OCI-LY1 (cell line): ENCODE measurements at regions not wholly inside any gene's neighbourhood (a gene's known extent, or its start where the extent isn't known, plus 50 kb on each side); places are given as distances from the start of the nearest gene placed in this dataset.
A peak's percentile ranks its signal among the peaks of the same experiment; 100 is the strongest.

ENCODE experiments used
- H2AFZ ChIP-seq: fragments of 200-600 bp; sonication (generic), shearing (Covaris generic); 2 replicates; pipeline ENCODE4 v1.6.0; 2014; ENCODE audit warnings: antibody characterized with exemption, mild to moderate bottlenecking, low read length
- H3F3A ChIP-seq: fragments of 200-600 bp; sonication (generic), shearing (Covaris generic); 2 replicates; pipeline ENCODE4 v1.6.0; 2014; ENCODE audit warnings: mild to moderate bottlenecking, antibody characterized with exemption, low read length, moderate library complexity; ENCODE audit not compliant: insufficient read depth
- H3K27ac ChIP-seq: fragments of 200-600 bp; sonication (generic); 2 replicates; pipeline ENCODE4 v1.5.1; 2014; ENCODE audit warnings: low read length, mixed run types, mild to moderate bottlenecking, low read depth; ENCODE audit not compliant: poor library complexity, severe bottlenecking
- H3K27me3 ChIP-seq: fragments of 200-600 bp; sonication (generic); 2 replicates; pipeline ENCODE4 v1.6.0; 2014; ENCODE audit warnings: antibody characterized with exemption, mild to moderate bottlenecking, low read length, moderate library complexity; ENCODE audit not compliant: insufficient read depth
- H3K36me3 ChIP-seq: fragments of 200-600 bp; sonication (generic); 2 replicates; pipeline ENCODE4 v1.6.1; 2014; ENCODE audit warnings: mild to moderate bottlenecking, antibody characterized with exemption, low read length, moderate library complexity, mixed read lengths; ENCODE audit not compliant: insufficient read depth
- H3K4me1 ChIP-seq: fragments of 200-600 bp; sonication (generic); 2 replicates; pipeline ENCODE4 v1.5.1; 2014; ENCODE audit warnings: mild to moderate bottlenecking, low read length, moderate library complexity; ENCODE audit not compliant: insufficient read depth, severe bottlenecking
- H3K4me2 ChIP-seq: fragments of 200-600 bp; sonication (generic), shearing (Covaris generic); 2 replicates; pipeline ENCODE4 v1.6.1; 2014; ENCODE audit warnings: low read length
- H3K4me3 ChIP-seq: fragments of 200-600 bp; sonication (generic); 2 replicates; pipeline ENCODE4 v1.5.1; 2014; ENCODE audit warnings: low read length, low read depth, mild to moderate bottlenecking, mixed read lengths; ENCODE audit not compliant: poor library complexity, severe bottlenecking
- H3K79me2 ChIP-seq: fragments of 200-600 bp; shearing (Covaris generic); 2 replicates; pipeline ENCODE4 v1.6.1; 2016; ENCODE audit warnings: mixed run types, low read length, mixed read lengths; ENCODE audit not compliant: insufficient read depth
- H3K9ac ChIP-seq: fragments of 200-600 bp; sonication (generic), shearing (Covaris generic); 2 replicates; pipeline ENCODE4 v1.6.1; 2014; ENCODE audit warnings: mild to moderate bottlenecking, low read length, mixed read lengths
- H3K9me2 ChIP-seq: fragments of 200-600 bp; sonication (generic), shearing (Covaris generic); 2 replicates; pipeline ENCODE4 v1.6.1; 2014; ENCODE audit warnings: low read depth, mild to moderate bottlenecking, low read length, mixed read lengths
- H3K9me3 ChIP-seq: fragments of 200-600 bp; shearing (Covaris generic); 2 replicates; pipeline ENCODE4 v1.6.1; 2014; ENCODE audit warnings: low read length, mixed read lengths
- H4K20me1 ChIP-seq: fragments of 200-600 bp; sonication (generic), shearing (Covaris generic); 2 replicates; pipeline ENCODE4 v1.6.0; 2016; ENCODE audit warnings: mild to moderate bottlenecking, low read length; ENCODE audit not compliant: insufficient read depth
- CTCF ChIP-seq: fragments of 200-600 bp; sonication (generic), shearing (Covaris generic); IDR thresholded peaks from 2 replicates; pipeline ENCODE4 v1.5.1; 2017; ENCODE audit warnings: mild to moderate bottlenecking, antibody characterized with exemption, low read length, moderate library complexity, mixed read lengths
- EZH2 ChIP-seq: fragments of 200-600 bp; sonication (generic), shearing (Covaris generic); IDR thresholded peaks from 2 replicates; pipeline ENCODE4 v1.8.0; 2017; ENCODE audit warnings: borderline replicate concordance, mixed run types, mild to moderate bottlenecking, antibody characterized with exemption, low read length, moderate library complexity, mixed read lengths

DNA sequence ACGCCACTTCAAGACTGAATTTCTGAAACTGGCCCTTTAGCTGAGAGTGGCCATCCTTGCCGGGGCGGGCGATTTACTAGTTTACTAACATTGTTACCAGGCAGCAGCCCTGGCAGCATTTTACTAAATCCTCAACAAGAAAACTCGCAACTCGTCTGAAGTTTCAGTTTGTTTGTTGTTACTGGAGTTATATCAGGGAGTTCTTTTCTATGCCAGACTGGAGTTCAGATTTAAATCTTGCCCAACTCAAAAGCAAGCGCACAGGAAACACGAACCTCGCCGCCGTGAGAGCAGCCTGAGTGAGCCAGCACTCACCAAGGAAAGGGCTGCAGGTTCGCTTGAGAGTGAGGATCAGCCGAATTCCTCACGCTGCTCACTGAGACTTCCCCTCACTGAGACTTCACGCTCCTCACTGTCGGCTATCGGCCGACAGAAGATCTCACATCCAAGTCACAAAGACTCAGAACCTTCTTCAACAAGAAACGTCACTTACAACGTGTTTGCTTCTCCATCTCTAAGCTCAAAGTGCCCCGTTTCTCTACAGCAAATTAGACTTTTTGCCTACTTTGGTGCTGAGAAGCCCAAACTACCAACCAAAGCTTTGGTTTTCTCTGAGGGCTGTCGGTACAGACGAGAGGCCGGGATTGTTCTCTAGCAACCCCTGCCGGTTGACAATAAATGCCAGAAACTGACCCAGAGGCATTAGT is 78.9 kb downstream of the OLIG3 start:
- H3K4me1 ChIP-seq, result peaks cover 6% of the 10 kb centered on the region
- no peaks in the 10 kb centered on the region for H3K9me2 ChIP-seq
- TF ChIP-seq EZH2 (no peak), CTCF (peak; percentile 64)
- H4K20me1 ChIP-seq, result no peaks in the 10 kb centered on the region
- H3K9ac ChIP-seq, result no peak overlapping the region
- H3K4me3 ChIP-seq, result peak overlapping the region; percentile 33
- H3K36me3 ChIP-seq, result no peaks in the 10 kb centered on the region
- H3K9me3 ChIP-seq, result no peaks in the 10 kb centered on the region
- no peak overlapping the region for H3K27ac ChIP-seq
- no peaks in the 10 kb centered on the region for H3K27me3 ChIP-seq
- peak overlapping the region; percentile 47; the same call in 1 of the 2 replicates for H3K4me2 ChIP-seq
- no peaks in the 10 kb centered on the region for H3K79me2 ChIP-seq
- H2AFZ ChIP-seq, result no peak overlapping the region
- no peaks in the 10 kb centered on the region for H3F3A ChIP-seq

- Histone ChIP-seq H3F3A (no peaks in the 10 kb centered on the region), H2AFZ (no peak overlapping the region), H3K27ac (no peak overlapping the region), H3K9me2 (no peaks in the 10 kb centered on the region), H3K4me2 (no peak overlapping the region; the same call in 1 of the 2 replicates), H3K79me2 (no peaks in the 10 kb centered on the region), H3K4me3 (no peak overlapping the region), H3K27me3 (no peaks in the 10 kb centered on the region), H3K9ac (no peak overlapping the region), H4K20me1 (no peaks in the 10 kb centered on the region), H3K4me1 (peaks cover 6% of the 10 kb centered on the region), H3K9me3 (no peaks in the 10 kb centered on the region), H3K36me3 (no peaks in the 10 kb centered on the region)
- TF ChIP-seq CTCF (no peak), EZH2 (no peak)
These were observed 79.6 kb downstream of the OLIG3 start for GRCh38 chr6:137414599-137414998.

- Histone ChIP-seq H3K9ac (no peak overlapping the region), H3K79me2 (no peaks in the 10 kb centered on the region), H3K9me3 (no peaks in the 10 kb centered on the region), H3K4me1 (peaks cover 6% of the 10 kb centered on the region), H2AFZ (no peak overlapping the region), H3K4me3 (no peak overlapping the region), H3K27me3 (no peaks in the 10 kb centered on the region), H3K4me2 (no peak overlapping the region), H3K27ac (no peak overlapping the region), H3K36me3 (no peaks in the 10 kb centered on the region), H4K20me1 (no peaks in the 10 kb centered on the region), H3F3A (no peaks in the 10 kb centered on the region), H3K9me2 (no peaks in the 10 kb centered on the region)
- no peak for TF ChIP-seq CTCF
- no peak for TF ChIP-seq EZH2
These were observed 80.7 kb downstream of the OLIG3 start for GRCh38 chr6:137413482-137413881.
